ENCODE measurements at regions not wholly inside any gene's neighbourhood (a gene's known extent, or its start where the extent isn't known, plus 50 kb on each side); places are given as distances from the start of the nearest gene placed in this dataset.

- TF ChIP-seq, protein P1, sequence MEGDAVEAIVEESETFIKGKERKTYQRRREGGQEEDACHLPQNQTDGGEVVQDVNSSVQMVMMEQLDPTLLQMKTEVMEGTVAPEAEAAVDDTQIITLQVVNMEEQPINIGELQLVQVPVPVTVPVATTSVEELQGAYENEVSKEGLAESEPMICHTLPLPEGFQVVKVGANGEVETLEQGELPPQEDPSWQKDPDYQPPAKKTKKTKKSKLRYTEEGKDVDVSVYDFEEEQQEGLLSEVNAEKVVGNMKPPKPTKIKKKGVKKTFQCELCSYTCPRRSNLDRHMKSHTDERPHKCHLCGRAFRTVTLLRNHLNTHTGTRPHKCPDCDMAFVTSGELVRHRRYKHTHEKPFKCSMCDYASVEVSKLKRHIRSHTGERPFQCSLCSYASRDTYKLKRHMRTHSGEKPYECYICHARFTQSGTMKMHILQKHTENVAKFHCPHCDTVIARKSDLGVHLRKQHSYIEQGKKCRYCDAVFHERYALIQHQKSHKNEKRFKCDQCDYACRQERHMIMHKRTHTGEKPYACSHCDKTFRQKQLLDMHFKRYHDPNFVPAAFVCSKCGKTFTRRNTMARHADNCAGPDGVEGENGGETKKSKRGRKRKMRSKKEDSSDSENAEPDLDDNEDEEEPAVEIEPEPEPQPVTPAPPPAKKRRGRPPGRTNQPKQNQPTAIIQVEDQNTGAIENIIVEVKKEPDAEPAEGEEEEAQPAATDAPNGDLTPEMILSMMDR (conservative IDR thresholded peaks at IDR 0.05; ENCODE audit: low read depth in 2 of 2): peak in 1 of 2 experiments; percentile 33; a peak in 2 of 4 replicates
- TF ChIP-seq POLR2AphosphoS5 (IDR thresholded peaks at IDR 0.05; ENCODE audit: low read depth) (no peak), JUNB (IDR thresholded peaks at IDR 0.05; ENCODE audit: unreplicated experiment) (no peak), CREB1 (CRISPR knock-in tag; IDR thresholded peaks at IDR 0.05; ENCODE audit: low read depth) (no peak)
- TF ChIP-seq, protein P2, sequence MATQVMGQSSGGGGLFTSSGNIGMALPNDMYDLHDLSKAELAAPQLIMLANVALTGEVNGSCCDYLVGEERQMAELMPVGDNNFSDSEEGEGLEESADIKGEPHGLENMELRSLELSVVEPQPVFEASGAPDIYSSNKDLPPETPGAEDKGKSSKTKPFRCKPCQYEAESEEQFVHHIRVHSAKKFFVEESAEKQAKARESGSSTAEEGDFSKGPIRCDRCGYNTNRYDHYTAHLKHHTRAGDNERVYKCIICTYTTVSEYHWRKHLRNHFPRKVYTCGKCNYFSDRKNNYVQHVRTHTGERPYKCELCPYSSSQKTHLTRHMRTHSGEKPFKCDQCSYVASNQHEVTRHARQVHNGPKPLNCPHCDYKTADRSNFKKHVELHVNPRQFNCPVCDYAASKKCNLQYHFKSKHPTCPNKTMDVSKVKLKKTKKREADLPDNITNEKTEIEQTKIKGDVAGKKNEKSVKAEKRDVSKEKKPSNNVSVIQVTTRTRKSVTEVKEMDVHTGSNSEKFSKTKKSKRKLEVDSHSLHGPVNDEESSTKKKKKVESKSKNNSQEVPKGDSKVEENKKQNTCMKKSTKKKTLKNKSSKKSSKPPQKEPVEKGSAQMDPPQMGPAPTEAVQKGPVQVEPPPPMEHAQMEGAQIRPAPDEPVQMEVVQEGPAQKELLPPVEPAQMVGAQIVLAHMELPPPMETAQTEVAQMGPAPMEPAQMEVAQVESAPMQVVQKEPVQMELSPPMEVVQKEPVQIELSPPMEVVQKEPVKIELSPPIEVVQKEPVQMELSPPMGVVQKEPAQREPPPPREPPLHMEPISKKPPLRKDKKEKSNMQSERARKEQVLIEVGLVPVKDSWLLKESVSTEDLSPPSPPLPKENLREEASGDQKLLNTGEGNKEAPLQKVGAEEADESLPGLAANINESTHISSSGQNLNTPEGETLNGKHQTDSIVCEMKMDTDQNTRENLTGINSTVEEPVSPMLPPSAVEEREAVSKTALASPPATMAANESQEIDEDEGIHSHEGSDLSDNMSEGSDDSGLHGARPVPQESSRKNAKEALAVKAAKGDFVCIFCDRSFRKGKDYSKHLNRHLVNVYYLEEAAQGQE (IDR thresholded peaks at IDR 0.05; ENCODE audit: unreplicated experiment): no peak
These were observed 178.3 kb upstream of the GYPA start for GRCh38 chr4:144318797-144319196.
